Activated B cell treated with CpG ODN at 0.5 μM for 24 hours (primary cell): ENCODE measurements at regions not wholly inside any gene's neighbourhood (a gene's known extent, or its start where the extent isn't known, plus 50 kb on each side); places are given as distances from the start of the nearest gene placed in this dataset.

ENCODE experiments used
- ATAC-seq: fragments of 200-7000 bp; cut with Tn5 transposase; one replicate; pipeline ENCODE4 v1.10.0; 2021; ENCODE audit warnings: low read depth, mild to moderate bottlenecking, moderate library complexity
- CTCF ChIA-PET: fragments of 350-600 bp; sonication (Branson Sonifier 250); formaldehyde crosslinking; loops from one replicate; lab custom pipeline; 2021; ENCODE audit warnings: antibody characterized with exemption; lab: Charles Lee
- POLR2A ChIA-PET: fragments of 350-600 bp; sonication (Branson Sonifier 250); formaldehyde crosslinking; loops from one replicate; lab custom pipeline; 2021; ENCODE audit warnings: antibody characterized with exemption; lab: Charles Lee
- DNase-seq: peaks from one replicate; pipeline ENCODE4 v3.0.0; 2022
- H3K27ac Mint-ChIP-seq: one replicate; pipeline ENCODE4 v1.8.0; 2020; ENCODE audit warnings: mixed read lengths
- H3K27me3 Mint-ChIP-seq: one replicate; pipeline ENCODE4 v1.8.0; 2021; ENCODE audit warnings: mixed read lengths
- H3K36me3 Mint-ChIP-seq: one replicate; pipeline ENCODE4 v1.8.0; 2021; ENCODE audit warnings: low read depth, mixed read lengths
- H3K4me1 Mint-ChIP-seq: one replicate; pipeline ENCODE4 v1.8.0; 2021; ENCODE audit warnings: mixed read lengths
- H3K4me3 Mint-ChIP-seq: one replicate; pipeline ENCODE4 v1.8.0; 2020; ENCODE audit warnings: mild to moderate bottlenecking, mixed read lengths
- H3K9me3 Mint-ChIP-seq: one replicate; pipeline ENCODE4 v1.8.0; 2020; ENCODE audit warnings: mixed read lengths
- CTCF ChIP-seq: fragments of 200-600 bp; IDR thresholded peaks from one replicate; pipeline ENCODE4 v1.8.0; 2022; ENCODE audit warnings: antibody characterized with exemption, mild to moderate bottlenecking
- intact Hi-C: fragments of 100-400 bp; cut with micrococcal nuclease; formaldehyde crosslinking; loops from one replicate; pipeline ENCODE4 v1.15.1; 2024

DNA sequence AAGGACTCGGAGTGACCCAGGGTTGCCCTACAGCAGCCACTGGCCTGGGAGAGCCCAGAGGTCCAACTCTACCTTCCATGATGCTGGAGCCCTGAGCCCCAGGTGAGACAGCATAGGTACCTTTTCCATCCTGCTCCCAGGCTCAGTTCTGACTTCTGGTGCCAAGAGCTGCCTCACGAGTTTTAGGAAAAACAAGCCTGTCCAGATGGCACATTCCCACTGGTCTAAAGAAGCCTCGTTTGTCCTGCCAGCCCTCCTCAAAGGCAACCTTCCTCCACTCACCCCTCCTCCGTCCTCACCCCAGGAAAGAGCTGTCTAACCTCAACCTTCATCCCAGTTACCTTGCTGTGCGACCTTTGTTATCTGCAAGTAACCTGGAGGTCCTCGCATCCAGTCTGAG, 53.5 kb upstream of the PRELP start:
- Mint-ChIP-seq H3K4me3 (no peak overlapping the region), H3K27me3 (peaks cover 12% of the 10 kb centered on the region), H3K9me3 (no peaks in the 10 kb centered on the region), H3K36me3 (no peaks in the 10 kb centered on the region), H3K27ac (no peak overlapping the region), H3K4me1 (peaks cover 11% of the 10 kb centered on the region)
- intact Hi-C loops: no loop called here
- no peak for DNase-seq
- POLR2A ChIA-PET: no interaction called here
- CTCF ChIA-PET: no interaction called here
- TF ChIP-seq CTCF: no peak
- no peak for ATAC-seq

DNA sequence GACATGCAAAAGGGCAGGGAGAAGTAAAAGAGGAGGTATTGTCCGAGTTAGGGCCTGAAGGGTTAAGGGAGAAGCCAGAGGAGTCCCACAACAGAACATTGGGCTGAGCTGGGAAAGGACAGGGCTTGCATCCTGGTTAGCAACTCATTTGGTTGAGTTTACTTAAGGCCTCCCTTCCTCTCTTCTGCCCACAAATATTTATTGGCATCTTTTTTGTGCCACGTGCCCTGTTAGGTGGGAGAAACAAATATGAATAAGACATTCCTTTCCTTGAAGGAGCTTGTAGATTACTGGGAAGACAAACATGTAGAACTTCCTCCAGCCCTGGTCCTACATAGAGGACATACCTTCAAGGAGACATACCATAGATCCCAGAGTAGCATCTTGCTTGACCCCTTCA, 53.0 kb upstream of the PRELP start:
- H3K9me3 Mint-ChIP-seq: no peaks in the 10 kb centered on the region
- no peak overlapping the region for H3K4me3 Mint-ChIP-seq
- H3K27me3 Mint-ChIP-seq: peaks cover 12% of the 10 kb centered on the region
- DNase-seq: no peak
- intact Hi-C loops: no loop called here
- no peak for ATAC-seq
- H3K36me3 Mint-ChIP-seq: no peaks in the 10 kb centered on the region
- no peak overlapping the region for H3K27ac Mint-ChIP-seq
- CTCF ChIA-PET: no interaction called here
- H3K4me1 Mint-ChIP-seq: peaks cover 11% of the 10 kb centered on the region
- POLR2A ChIA-PET: no interaction called here
- TF ChIP-seq CTCF: no peak

DNA sequence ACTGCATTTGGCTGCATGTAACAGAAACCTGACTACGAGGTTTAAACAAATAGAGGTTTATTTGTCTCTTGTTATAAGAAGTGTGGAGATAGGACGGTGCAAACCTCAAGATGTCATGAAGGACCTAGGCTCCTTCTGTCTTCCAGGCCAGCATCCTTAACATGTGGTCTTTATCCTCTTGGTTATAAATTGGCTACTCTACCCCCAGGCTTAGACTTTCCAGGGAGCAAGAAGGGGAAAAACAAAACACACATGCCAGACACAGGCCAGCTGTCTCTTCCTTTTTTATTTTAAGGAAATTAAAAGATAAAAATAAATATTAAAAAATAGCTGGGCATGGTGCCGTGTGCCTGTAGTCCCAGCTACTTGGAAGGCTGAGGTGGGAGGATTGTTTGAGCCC, 51.3 kb upstream of the PRELP start:
- no peaks in the 10 kb centered on the region for H3K9me3 Mint-ChIP-seq
- ChIA-PET CTCF (no interaction called here), POLR2A (no interaction called here)
- no peak for TF ChIP-seq CTCF
- peaks cover 21% of the 10 kb centered on the region for H3K27me3 Mint-ChIP-seq
- H3K4me3 Mint-ChIP-seq: no peak overlapping the region
- DNase-seq: no peak
- H3K27ac Mint-ChIP-seq: no peak overlapping the region
- H3K4me1 Mint-ChIP-seq: peaks cover 11% of the 10 kb centered on the region
- intact Hi-C loops: no loop called here
- ATAC-seq: no peak
- H3K36me3 Mint-ChIP-seq: no peaks in the 10 kb centered on the region

DNA sequence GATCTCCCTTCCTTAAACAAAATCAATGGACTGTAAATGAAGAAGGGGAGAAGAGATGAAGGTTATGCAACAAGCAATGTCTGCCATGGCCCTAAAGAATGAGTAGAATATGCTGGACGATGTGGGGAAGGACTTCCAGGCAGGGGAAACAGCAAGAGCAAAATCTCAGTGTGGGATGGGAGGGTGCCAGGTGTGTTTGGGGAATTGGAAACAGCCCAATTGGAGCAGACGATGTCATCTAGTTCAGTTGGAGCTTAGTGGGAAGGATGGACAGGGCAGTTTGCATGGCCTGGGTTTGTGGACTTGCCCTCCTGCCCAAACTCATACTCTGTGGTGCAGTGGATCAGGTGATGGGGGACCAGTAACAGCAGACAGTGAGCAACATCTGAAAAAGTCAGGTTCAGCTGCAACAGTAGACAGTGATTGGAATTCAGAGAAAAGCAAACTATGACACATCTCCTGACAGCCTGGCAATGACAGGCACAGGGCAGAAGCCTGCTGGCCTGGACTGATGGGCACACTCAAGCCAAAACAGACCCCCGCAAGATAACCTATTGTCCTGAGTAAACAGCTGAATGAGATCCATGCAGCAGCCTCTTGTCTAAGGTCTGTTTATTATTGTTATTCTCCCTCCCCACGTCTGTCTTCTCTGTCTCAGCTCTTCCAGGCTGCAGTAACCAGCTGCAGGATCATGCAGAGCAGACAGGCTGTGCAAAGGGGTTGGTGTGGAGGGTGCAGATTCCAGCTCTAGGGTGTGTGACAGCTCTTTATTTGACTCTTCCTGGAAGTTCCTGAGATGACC, 50.5 kb upstream of the PRELP start:
- Mint-ChIP-seq H3K4me3 (no peak overlapping the region), H3K27me3 (peaks cover 22% of the 10 kb centered on the region), H3K36me3 (no peaks in the 10 kb centered on the region), H3K9me3 (no peaks in the 10 kb centered on the region), H3K4me1 (peaks cover 11% of the 10 kb centered on the region), H3K27ac (no peak overlapping the region)
- POLR2A ChIA-PET: interaction anchor here (0.6 kb wide), 1 partner anchor 51 kb away, joined by 4 read pairs; the partner anchor contains the start of gene PRELP
- no peak for TF ChIP-seq CTCF
- CTCF ChIA-PET: no interaction called here
- intact Hi-C loops: no loop called here
- ATAC-seq (no peak), DNase-seq (no peak)

GRCh38 chr1:203425663-203425975, 50.0 kb upstream of the PRELP start:
- Mint-ChIP-seq H3K4me3 (no peak overlapping the region), H3K27ac (no peak overlapping the region), H3K27me3 (peaks cover 22% of the 10 kb centered on the region), H3K9me3 (no peaks in the 10 kb centered on the region), H3K36me3 (no peaks in the 10 kb centered on the region), H3K4me1 (peaks cover 11% of the 10 kb centered on the region)
- DNase-seq (no peak), ATAC-seq (no peak)
- POLR2A ChIA-PET: interaction anchor here (0.6 kb wide), 1 partner anchor 50 kb away, joined by 4 read pairs; the partner anchor contains the start of gene PRELP
- intact Hi-C loops: no loop called here
- CTCF ChIA-PET: no interaction called here
- TF ChIP-seq CTCF: no peak
